Endodermal cell (in vitro differentiated cells): ENCODE measurements at regions not wholly inside any gene's neighbourhood (a gene's known extent, or its start where the extent isn't known, plus 50 kb on each side); places are given as distances from the start of the nearest gene placed in this dataset.

ENCODE experiments used
- DNase-seq: peaks from one replicate; pipeline ENCODE4 v3.0.0-alpha.2; 2017
- H3K27ac ChIP-seq: 2 replicates; pipeline ENCODE4 v1.5.1; 2013; ENCODE audit warnings: mild to moderate bottlenecking, low read depth, low read length, moderate library complexity
- H3K27me3 ChIP-seq: 2 replicates; pipeline ENCODE4 v1.6.1; 2013; ENCODE audit warnings: mild to moderate bottlenecking, low read length, moderate library complexity; ENCODE audit not compliant: insufficient read depth, control insufficient read depth, poor library complexity, severe bottlenecking
- H3K36me3 ChIP-seq: 2 replicates; pipeline ENCODE4 v1.7.0; 2013; ENCODE audit warnings: mild to moderate bottlenecking, low read length, moderate library complexity; ENCODE audit not compliant: control insufficient read depth, insufficient read depth
- H3K4me1 ChIP-seq: one replicate; pipeline ENCODE4 v1.7.0; 2013; ENCODE audit warnings: low read length; ENCODE audit not compliant: control insufficient read depth, insufficient read depth
- H3K4me3 ChIP-seq: 2 replicates; pipeline ENCODE4 v1.5.1; 2013; ENCODE audit warnings: mild to moderate bottlenecking, low read length, moderate library complexity
- H3K9ac ChIP-seq: 2 replicates; pipeline ENCODE4 v1.6.1; 2013; ENCODE audit warnings: mild to moderate bottlenecking, low read length, moderate library complexity; ENCODE audit not compliant: poor library complexity, severe bottlenecking; ENCODE audit errors: extremely low read depth
- H3K9me3 ChIP-seq: 2 replicates; pipeline ENCODE4 v1.6.1; 2013; ENCODE audit warnings: mild to moderate bottlenecking, low read length, moderate library complexity; ENCODE audit not compliant: control insufficient read depth
- H3K27ac Mint-ChIP-seq: 2 replicates; pipeline ENCODE4 v1.8.0; 2020; ENCODE audit warnings: mixed read lengths
- H3K27me3 Mint-ChIP-seq: 2 replicates; pipeline ENCODE4 v1.8.0; 2021; ENCODE audit warnings: mild to moderate bottlenecking, mixed read lengths; ENCODE audit not compliant: insufficient read depth
- H3K36me3 Mint-ChIP-seq: 2 replicates; pipeline ENCODE4 v1.8.0; 2020; ENCODE audit warnings: low read depth, mixed read lengths
- H3K4me1 Mint-ChIP-seq: 2 replicates; pipeline ENCODE4 v1.8.0; 2020; ENCODE audit warnings: mixed read lengths
- H3K4me3 Mint-ChIP-seq: 2 replicates; pipeline ENCODE4 v1.8.0; 2020; ENCODE audit warnings: mild to moderate bottlenecking, moderate library complexity, mixed read lengths
- H3K9me3 Mint-ChIP-seq: 2 replicates; pipeline ENCODE4 v1.8.0; 2020; ENCODE audit warnings: mild to moderate bottlenecking, mixed read lengths
- CTCF ChIP-seq: fragments of 200-600 bp; sonication (generic); conservative IDR thresholded peaks from 2 replicates; pipeline ENCODE4 v1.5.0; 2021; ENCODE audit warnings: antibody characterized with exemption, mild to moderate bottlenecking
- WGBS, 2 experiments: methylation state at CpG; one replicate each; pipeline versions ENCODE4 v1.1.5 to v1.1.7; 2013; ENCODE audit warnings: missing lambda C conversion rate in 2 of 2, mixed read lengths in 1 of 2; ENCODE audit not compliant: insufficient coverage in 1 of 2, insufficient read length in 1 of 2; 5-methylcytosine and 5-hydroxymethylcytosine counted together

- Histone ChIP-seq H3K4me1 (no peaks in the 10 kb centered on the region), H3K36me3 (no peaks in the 10 kb centered on the region), H3K4me3 (no peak overlapping the region), H3K9ac (no peak overlapping the region), H3K9me3 (no peaks in the 10 kb centered on the region), H3K27ac (no peak overlapping the region), H3K27me3 (no peaks in the 10 kb centered on the region)
- Mint-ChIP-seq H3K4me1 (no peaks in the 10 kb centered on the region), H3K27me3 (no peaks in the 10 kb centered on the region), H3K9me3 (no peaks in the 10 kb centered on the region), H3K27ac (no peak overlapping the region), H3K36me3 (no peaks in the 10 kb centered on the region), H3K4me3 (no peak overlapping the region)
- no peak for TF ChIP-seq CTCF
- WGBS, 2 experiments = 85 to 98% methylated on average over 6 to 8 of the region's 8 CpGs
- no peak for DNase-seq
These were observed 91.5 kb upstream of the PRDM11 start for GRCh38 chr11:45054956-45055355.

GRCh38 chr11:45056529-45056928 is 89.9 kb upstream of the PRDM11 start:
- no peaks in the 10 kb centered on the region for H3K4me1 Mint-ChIP-seq
- H3K4me1 ChIP-seq = no peaks in the 10 kb centered on the region
- no peak overlapping the region for H3K27ac ChIP-seq
- peaks cover 3% of the 10 kb centered on the region for H3K27me3 Mint-ChIP-seq
- WGBS, 2 experiments = 59% methylated on average over 1 of the region's 1 CpG; no CpG with 5 or more reads in 1 of the 2 experiments
- TF ChIP-seq CTCF = no peak
- H3K36me3 ChIP-seq = no peaks in the 10 kb centered on the region
- no peak overlapping the region for H3K9ac ChIP-seq
- H3K27me3 ChIP-seq = no peaks in the 10 kb centered on the region
- H3K9me3 ChIP-seq = no peaks in the 10 kb centered on the region
- no peaks in the 10 kb centered on the region for H3K36me3 Mint-ChIP-seq
- no peaks in the 10 kb centered on the region for H3K9me3 Mint-ChIP-seq
- H3K4me3 ChIP-seq = no peak overlapping the region
- no peak overlapping the region for H3K27ac Mint-ChIP-seq
- no peak for DNase-seq
- no peak overlapping the region for H3K4me3 Mint-ChIP-seq

- Mint-ChIP-seq H3K4me1 (no peaks in the 10 kb centered on the region), H3K36me3 (no peaks in the 10 kb centered on the region), H3K4me3 (no peak overlapping the region), H3K9me3 (peaks cover 2% of the 10 kb centered on the region), H3K27ac (no peak overlapping the region), H3K27me3 (peaks cover 3% of the 10 kb centered on the region)
- WGBS, 2 experiments = 78 to 96% methylated on average over 1 to 5 of the region's 5 CpGs
- no peak overlapping the region for H3K4me3 ChIP-seq
- H3K4me1 ChIP-seq = no peaks in the 10 kb centered on the region
- no peaks in the 10 kb centered on the region for H3K36me3 ChIP-seq
- TF ChIP-seq CTCF = no peak
- no peak for DNase-seq
- H3K9ac ChIP-seq = no peak overlapping the region
- no peaks in the 10 kb centered on the region for H3K27me3 ChIP-seq
- no peak overlapping the region for H3K27ac ChIP-seq
- no peaks in the 10 kb centered on the region for H3K9me3 ChIP-seq
These were observed 88.3 kb upstream of the PRDM11 start for GRCh38 chr11:45057938-45058646.
